Activated CD4-positive, alpha-beta T cell treated with anti-CD3 and anti-CD28 coated beads, Interleukin-2, Interleukin-6, amounts not matched to agents 100 ng/mL and 50 ng/mL, durations not matched to agents 16 hours and 8 hours (primary cell): ENCODE measurements at regions not wholly inside any gene's neighbourhood (a gene's known extent, or its start where the extent isn't known, plus 50 kb on each side); places are given as distances from the start of the nearest gene placed in this dataset.

Experiments used
- DNase-seq: peaks from one replicate; pipeline ENCODE4 v3.0.0-alpha.2; 2020

- DNase-seq, result no peak
Observed at GRCh38 chr4:175378372-175378771, 433.7 kb downstream of the GPM6A start.

DNA sequence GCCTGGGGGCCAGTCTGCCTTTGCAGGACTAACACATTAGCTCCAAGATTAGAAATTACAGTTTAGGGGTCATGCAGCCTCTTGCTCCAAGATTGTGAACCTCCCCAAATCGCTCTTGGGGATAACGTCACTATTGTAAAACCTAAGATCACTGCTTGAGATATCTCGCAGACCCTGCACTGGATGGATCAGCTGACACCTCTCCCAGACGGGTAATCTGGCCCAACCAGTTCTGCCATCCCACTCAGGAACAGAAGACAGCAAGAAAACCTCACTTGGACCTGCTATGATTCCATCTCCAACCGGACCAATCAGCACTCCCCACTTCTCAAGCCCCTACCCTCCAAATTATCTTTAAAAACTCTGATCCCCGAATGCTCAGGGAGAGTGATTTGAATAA, 431.2 kb downstream of the GPM6A start:
- DNase-seq, result no peak

DNA sequence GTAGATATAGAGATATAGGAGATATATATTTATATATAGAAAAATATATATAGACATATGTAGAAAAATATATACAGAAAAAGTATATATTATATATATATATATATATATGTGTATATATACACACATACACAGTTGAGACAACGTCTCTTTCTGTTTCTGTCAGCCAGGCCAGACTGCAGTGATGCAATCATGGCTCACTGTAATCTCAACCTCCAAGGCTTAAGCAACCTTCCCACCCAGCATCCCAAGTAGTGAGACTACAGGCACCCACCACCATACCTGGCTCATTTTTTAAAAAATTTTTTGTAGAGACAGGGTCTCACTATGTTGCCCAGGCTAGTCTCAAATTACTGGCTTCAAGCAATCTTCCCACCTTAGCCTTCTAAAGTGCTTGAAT, 426.3 kb downstream of the GPM6A start:
- no peak for DNase-seq

- no peak for DNase-seq
Observed at GRCh38 chr4:175386776-175387507, 425.1 kb downstream of the GPM6A start.

DNA sequence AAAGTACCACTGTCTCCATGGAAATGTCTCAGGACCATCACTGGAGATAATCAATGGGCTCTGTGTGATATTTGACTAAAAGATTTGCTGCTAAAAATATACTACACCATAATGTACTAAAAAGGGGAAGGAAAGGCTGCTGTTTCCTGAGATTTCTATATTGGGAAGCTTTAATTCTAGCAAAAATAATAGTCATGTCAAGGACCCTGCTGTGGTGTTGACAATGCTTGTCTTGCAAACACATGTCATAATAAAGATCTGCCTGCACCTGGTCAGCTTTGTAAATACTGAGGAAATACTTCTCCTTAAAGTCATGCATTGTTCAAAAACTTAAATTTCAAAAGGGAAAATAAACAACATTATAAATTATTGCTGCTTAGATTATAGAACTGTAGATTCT, 417.9 kb downstream of the GPM6A start:
- no peak for DNase-seq

DNA sequence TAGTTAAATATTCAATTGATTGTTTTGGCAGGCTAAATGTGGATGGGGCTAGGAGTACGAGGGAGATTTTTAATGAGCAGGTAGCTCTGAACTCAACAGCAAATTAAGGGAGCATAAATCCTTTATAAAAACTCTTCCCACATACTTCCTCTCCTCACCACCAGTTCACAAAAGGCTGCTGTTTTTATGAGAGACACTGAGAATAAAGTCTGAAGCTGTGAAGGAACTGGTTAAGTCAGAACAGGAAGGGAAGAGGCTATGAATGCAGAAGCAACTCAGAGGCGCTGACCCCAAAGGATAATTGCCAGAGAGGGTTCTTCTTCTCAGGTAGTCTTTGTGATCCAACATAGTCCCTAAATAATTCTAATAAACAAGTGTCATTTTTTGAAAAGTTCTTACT, 406.1 kb downstream of the GPM6A start:
- no peak for DNase-seq

DNA sequence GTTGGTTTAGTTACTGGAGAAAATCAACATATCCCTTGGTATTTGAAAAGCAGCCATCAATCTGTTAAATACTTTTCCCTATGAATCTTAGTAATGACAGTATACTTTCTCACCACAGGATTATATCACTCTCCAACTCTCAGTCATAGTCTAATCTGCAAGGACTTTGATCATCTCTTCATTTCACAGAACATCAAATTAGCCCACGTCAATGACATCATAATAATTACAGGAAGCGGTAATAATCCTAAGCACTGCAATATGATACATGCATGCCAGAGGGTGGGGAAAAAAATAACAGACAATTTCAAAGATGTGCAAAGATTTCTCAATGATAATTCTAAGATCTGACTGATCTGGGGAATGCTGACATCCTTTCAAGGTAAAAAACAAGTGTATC, 404.1 kb downstream of the GPM6A start:
- DNase-seq, result no peak

- DNase-seq, result no peak
Observed at GRCh38 chr4:175411251-175411650, 400.8 kb downstream of the GPM6A start.

- no peak for DNase-seq
Observed at GRCh38 chr4:175412161-175412560, 399.9 kb downstream of the GPM6A start.

- no peak for DNase-seq
Observed at GRCh38 chr4:175412746-175413145, 399.3 kb downstream of the GPM6A start.

DNA sequence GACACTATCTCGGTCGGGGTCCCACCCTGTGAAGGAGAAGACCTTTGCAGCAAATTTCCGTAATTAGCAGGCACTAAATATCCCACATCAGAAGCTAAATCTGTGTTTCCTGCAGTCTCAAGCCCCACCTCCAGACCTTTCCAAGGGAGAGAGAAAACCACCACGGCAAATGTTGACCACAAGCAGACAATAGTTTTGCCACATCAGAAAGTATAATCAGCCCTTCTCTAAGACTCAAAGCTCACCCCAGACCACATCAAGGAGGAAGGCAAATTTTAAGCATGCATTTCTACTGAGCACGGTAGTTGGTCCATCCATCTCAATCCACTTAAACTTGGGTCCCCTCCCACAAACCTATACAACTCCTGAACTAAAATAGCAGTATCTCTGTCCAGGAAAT, 398.5 kb downstream of the GPM6A start:
- DNase-seq, result no peak

DNA sequence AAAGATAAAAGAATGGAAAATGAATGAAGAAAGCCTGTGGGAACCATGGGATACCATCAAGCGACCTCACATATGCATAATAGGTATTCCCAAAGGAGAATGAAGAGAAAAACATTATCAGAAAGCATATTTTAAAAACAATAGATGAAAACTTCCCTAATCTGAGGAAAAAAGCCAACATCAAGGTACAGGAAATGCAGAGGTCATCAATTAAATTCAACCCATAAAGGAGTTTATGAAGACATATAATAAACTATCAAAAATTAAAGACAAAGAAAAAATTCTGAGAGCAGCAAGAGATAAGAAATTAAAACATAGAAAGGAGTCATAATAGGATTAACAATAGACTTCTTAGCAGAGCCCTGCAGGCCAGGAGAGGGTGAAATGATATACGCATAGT, 397.5 kb downstream of the GPM6A start:
- no peak for DNase-seq

- no peak for DNase-seq
Observed at GRCh38 chr4:175418516-175418915, 393.5 kb downstream of the GPM6A start.

GRCh38 chr4:175419236-175419718, 392.8 kb downstream of the GPM6A start:
- no peak for DNase-seq

DNA sequence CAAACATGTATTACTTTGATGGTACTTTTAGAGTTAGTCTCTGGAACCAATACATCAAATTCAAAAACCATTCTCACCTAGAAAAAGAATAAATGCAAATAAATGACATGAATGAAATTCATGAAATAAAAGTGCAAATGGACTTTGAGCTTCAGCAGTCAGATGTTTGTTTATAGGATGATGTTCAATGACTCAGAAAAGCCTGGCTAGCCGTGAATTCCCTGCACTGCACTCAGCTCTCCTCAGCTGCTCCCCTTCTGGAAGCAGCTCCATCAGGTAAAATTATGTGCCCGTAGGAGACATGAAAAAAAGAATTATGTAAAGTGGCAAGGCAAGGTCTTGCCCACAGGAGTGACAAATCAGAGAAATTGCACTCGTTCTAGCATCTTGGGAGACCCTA, 390.6 kb downstream of the GPM6A start:
- no peak for DNase-seq

DNA sequence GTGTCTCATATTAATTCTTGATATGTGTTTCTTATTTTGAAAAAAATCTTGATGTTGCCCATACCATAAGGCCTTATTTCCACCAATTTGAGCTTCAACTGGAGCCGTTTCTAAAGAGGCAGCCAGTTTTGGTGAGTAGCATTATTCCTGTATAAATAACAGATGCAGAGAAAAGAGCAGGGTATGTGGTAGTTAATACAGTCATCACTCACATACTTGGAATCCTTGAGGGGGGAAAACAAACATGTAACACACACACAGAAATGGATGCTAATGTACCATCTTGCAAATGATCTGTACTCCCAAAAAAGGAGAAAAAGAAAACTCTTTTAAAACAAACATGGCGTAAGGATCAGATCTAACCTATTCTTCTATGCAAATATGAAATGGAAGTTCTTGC, 389.7 kb downstream of the GPM6A start:
- no peak for DNase-seq

- DNase-seq, result no peak
Observed at GRCh38 chr4:175424111-175424510, 388.0 kb downstream of the GPM6A start.

GRCh38 chr4:175427751-175428150, 384.3 kb downstream of the GPM6A start:
- DNase-seq, result no peak

GRCh38 chr4:175431694-175432093, 380.4 kb downstream of the GPM6A start:
- no peak for DNase-seq

GRCh38 chr4:175435381-175435783, 376.7 kb downstream of the GPM6A start:
- no peak for DNase-seq

DNA sequence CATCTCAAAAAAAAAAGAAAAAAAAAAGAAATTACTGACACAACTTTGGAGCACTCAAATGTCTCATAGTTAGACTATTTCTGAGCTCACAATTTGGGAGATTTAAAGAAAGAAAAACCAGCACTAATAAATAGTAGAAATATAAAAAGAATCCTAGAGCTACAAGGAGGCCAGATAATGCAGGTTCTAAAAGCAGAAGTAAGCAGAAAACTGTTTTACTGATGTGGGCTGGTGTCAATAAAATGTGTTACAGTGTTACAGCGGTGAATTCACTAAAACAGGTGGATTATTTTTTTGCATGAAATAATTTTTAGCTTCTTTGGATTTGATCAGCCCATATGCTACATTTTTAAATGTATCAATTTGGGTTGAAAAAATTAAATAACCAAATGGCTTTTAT, 375.9 kb downstream of the GPM6A start:
- no peak for DNase-seq

DNA sequence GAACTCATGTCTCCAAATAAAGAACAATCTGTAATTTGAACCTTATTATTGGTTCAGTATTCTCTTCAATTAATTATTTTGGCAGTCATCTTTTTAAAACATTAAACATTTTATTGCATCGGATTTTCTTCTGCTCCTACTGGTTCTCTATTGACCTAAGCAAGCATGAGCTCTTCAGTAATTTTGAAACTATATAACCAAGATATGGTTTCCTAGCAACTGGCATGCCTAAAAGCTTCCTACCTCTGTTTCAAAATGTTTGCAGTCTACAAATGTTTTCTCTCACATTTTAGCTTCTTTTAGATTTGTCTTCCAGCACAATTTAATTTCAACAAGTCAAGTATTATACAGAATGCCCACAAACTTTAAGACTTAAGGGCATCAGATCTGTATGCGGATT, 371.3 kb downstream of the GPM6A start:
- DNase-seq, result no peak

DNA sequence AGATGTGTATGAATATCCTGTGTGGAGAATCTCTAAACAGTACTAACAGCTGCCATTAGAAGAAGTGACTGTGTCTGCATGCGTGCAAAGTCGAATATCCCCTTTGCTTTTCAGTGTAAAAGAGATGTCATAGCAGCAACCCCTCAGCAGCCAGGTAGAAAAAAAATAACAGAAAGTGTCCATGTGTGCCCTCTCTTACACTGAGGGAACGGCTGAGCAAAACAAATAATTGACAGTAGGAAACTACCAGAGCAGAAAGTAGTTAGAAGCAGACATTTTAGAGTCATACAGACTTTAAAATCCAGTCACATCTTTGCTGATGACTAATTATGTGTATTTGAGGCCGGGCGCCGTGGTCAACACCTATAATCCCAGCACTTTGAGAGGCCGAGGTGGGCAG, 370.8 kb downstream of the GPM6A start:
- no peak for DNase-seq

DNA sequence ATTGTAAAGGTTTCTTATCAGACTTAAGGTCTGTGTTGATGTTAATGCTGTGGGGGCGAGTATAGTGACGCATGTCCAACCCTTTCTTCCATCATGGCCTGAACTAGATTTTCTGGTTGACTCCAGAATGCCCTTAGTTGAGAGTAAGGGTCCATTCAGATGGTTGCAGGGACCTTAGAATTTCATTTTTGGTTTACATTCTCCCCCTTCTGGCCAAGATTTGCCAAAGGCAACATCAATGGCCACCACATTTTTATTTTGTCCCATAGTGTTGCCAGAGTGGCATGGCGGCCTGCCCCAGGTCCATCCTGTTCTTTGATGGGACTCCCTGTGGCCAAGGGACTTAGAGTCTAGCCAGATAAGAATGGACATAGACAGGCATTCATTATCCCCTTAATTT, 368.5 kb downstream of the GPM6A start:
- no peak for DNase-seq

DNA sequence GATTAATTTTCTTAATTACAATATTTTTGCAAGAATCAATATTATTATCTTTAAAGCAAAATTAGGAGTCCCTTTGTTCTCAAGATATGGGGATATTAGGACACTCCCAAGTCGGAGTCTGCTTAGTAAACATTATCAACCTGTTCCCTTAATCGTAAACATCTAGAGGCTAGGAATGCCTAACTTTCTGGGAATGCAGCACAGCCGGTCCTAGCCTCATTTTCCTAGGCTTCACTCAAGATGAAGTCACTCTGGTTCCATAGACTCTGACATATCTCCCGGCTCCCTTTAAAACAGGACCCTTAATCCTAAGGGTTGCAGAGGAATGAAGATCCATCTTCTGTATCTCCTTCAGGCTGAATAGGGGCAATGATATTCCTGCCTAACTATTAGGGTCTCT, 367.6 kb downstream of the GPM6A start:
- no peak for DNase-seq
